ENCODE measurements at regions not wholly inside any gene's neighbourhood (a gene's known extent, or its start where the extent isn't known, plus 50 kb on each side); places are given as distances from the start of the nearest gene placed in this dataset.
"Not testable (repeated sequence)": the region's sequence is repeated elsewhere in the genome, so short reads cannot be mapped to it uniquely, and the experiment has no call there.

GRCh38 chr2:13942111-13942510, 690.4 kb upstream of the LRATD1 start:
- no peak for DNase-seq

GRCh38 chr2:13950761-13951160, 681.8 kb upstream of the LRATD1 start:
- DNase-seq: no peak

- no peak for DNase-seq
Measured at GRCh38 chr2:13968811-13969210, 663.7 kb upstream of the LRATD1 start.

- DNase-seq: no peak
Measured at GRCh38 chr2:13986119-13986720, 646.3 kb upstream of the LRATD1 start.

- no peak for DNase-seq
Measured at GRCh38 chr2:13996527-13996926, 636.0 kb upstream of the LRATD1 start.

GRCh38 chr2:14011190-14011589, 621.3 kb upstream of the LRATD1 start:
- no peak for DNase-seq

GRCh38 chr2:14015113-14015630, 617.3 kb upstream of the LRATD1 start:
- DNase-seq: no peak

GRCh38 chr2:14016289-14016955, 616.1 kb upstream of the LRATD1 start:
- no peak for DNase-seq

- DNase-seq: no peak
Measured at GRCh38 chr2:14018620-14019019, 613.9 kb upstream of the LRATD1 start.

- DNase-seq: no peak
Measured at GRCh38 chr2:14023558-14023957, 609.0 kb upstream of the LRATD1 start.

GRCh38 chr2:14039134-14039533, 593.4 kb upstream of the LRATD1 start:
- no peak for DNase-seq

GRCh38 chr2:14047491-14047890, 585.0 kb upstream of the LRATD1 start:
- no peak for DNase-seq

- DNase-seq: no peak
Measured at GRCh38 chr2:14051401-14051800, 581.1 kb upstream of the LRATD1 start.

GRCh38 chr2:14053105-14053504, 579.4 kb upstream of the LRATD1 start:
- no peak for DNase-seq

- DNase-seq: no peak
Measured at GRCh38 chr2:14064346-14064745, 568.2 kb upstream of the LRATD1 start.

GRCh38 chr2:14072338-14072737, 560.2 kb upstream of the LRATD1 start:
- DNase-seq: no peak

- DNase-seq: no peak
Measured at GRCh38 chr2:14074691-14075090, 557.8 kb upstream of the LRATD1 start.

GRCh38 chr2:14079576-14079975, 552.9 kb upstream of the LRATD1 start:
- DNase-seq: no peak

- no peak for DNase-seq
Measured at GRCh38 chr2:14081521-14081920, 551.0 kb upstream of the LRATD1 start.

- no peak for DNase-seq
Measured at GRCh38 chr2:14082640-14083039, 549.9 kb upstream of the LRATD1 start.

- DNase-seq: no peak
Measured at GRCh38 chr2:14094592-14094991, 537.9 kb upstream of the LRATD1 start.

GRCh38 chr2:14099101-14099500, 533.4 kb upstream of the LRATD1 start:
- DNase-seq: not testable (repeated sequence)

- no peak for DNase-seq
Measured at GRCh38 chr2:14114275-14114674, 518.2 kb upstream of the LRATD1 start.

GRCh38 chr2:14120376-14120775, 512.1 kb upstream of the LRATD1 start:
- DNase-seq: no peak

Measured in activated effector memory CD4-positive, alpha-beta T cell treated with Interleukin-2 at 50 U/mL for 16 hours (primary cell).